Osteoblast (primary cell): ENCODE measurements at regions not wholly inside any gene's neighbourhood (a gene's known extent, or its start where the extent isn't known, plus 50 kb on each side); places are given as distances from the start of the nearest gene placed in this dataset.

ENCODE experiments used
- DNase-seq: peaks from one replicate; pipeline ENCODE4 v3.0.0; 2011; ENCODE audit warnings: low spot score, mixed read lengths; ENCODE audit not compliant: insufficient read length; ENCODE audit errors: missing footprints
- H2AFZ ChIP-seq: 2 replicates; pipeline ENCODE4 v1.6.0; 2011; ENCODE audit warnings: mild to moderate bottlenecking, low read length
- H3K27ac ChIP-seq: 2 replicates; pipeline ENCODE4 v1.5.1; 2011; ENCODE audit warnings: mild to moderate bottlenecking, low read depth, low read length, moderate library complexity
- H3K27me3 ChIP-seq: 2 replicates; pipeline ENCODE4 v1.6.0; 2012; ENCODE audit warnings: mild to moderate bottlenecking, control low read depth, inconsistent platforms, low read length, moderate library complexity; ENCODE audit not compliant: insufficient read depth
- H3K36me3 ChIP-seq: 2 replicates; pipeline ENCODE4 v1.5.1; 2011; ENCODE audit warnings: mild to moderate bottlenecking, low read length, control low read depth, moderate library complexity; ENCODE audit not compliant: insufficient read depth
- H3K4me1 ChIP-seq: 2 replicates; pipeline ENCODE4 v1.5.1; 2011; ENCODE audit warnings: mild to moderate bottlenecking, low read length, control low read depth, moderate library complexity; ENCODE audit not compliant: insufficient read depth
- H3K4me2 ChIP-seq: 2 replicates; pipeline ENCODE4 v1.6.0; 2011; ENCODE audit warnings: mild to moderate bottlenecking, low read length; ENCODE audit not compliant: insufficient read depth
- H3K4me3 ChIP-seq: fragments of 200-600 bp; sonication (generic); 3 replicates; pipeline ENCODE4 v1.5.1; 2012; ENCODE audit warnings: mild to moderate bottlenecking, low read length, inconsistent platforms; ENCODE audit not compliant: insufficient read depth
- H3K79me2 ChIP-seq: 2 replicates; pipeline ENCODE4 v1.6.0; 2012; ENCODE audit warnings: mild to moderate bottlenecking, low read length, control low read depth, inconsistent platforms; ENCODE audit not compliant: insufficient read depth
- H3K9me3 ChIP-seq: 2 replicates; pipeline ENCODE4 v1.5.1; 2011; ENCODE audit warnings: low read depth, low read length, control low read depth
- H4K20me1 ChIP-seq: 2 replicates; pipeline ENCODE4 v1.6.0; 2012; ENCODE audit warnings: mild to moderate bottlenecking, low read length, control low read depth; ENCODE audit not compliant: insufficient read depth
- CTCF ChIP-seq: IDR thresholded peaks from 2 replicates; pipeline ENCODE4 v1.5.1; 2011; ENCODE audit warnings: mild to moderate bottlenecking, low read depth, low read length, moderate library complexity; ENCODE audit errors: extremely low read depth

- Histone ChIP-seq H3K4me3 (no peak overlapping the region), H2AFZ (no peak overlapping the region), H3K4me1 (no peaks in the 10 kb centered on the region), H3K36me3 (no peaks in the 10 kb centered on the region), H3K4me2 (no peak overlapping the region), H3K27me3 (peaks cover 4% of the 10 kb centered on the region), H4K20me1 (no peaks in the 10 kb centered on the region), H3K9me3 (no peaks in the 10 kb centered on the region), H3K27ac (no peak overlapping the region), H3K79me2 (no peaks in the 10 kb centered on the region)
- no peak for DNase-seq
- TF ChIP-seq CTCF, result no peak
These were observed 325.6 kb downstream of the COG6 start for GRCh38 chr13:39981056-39981455.

DNA sequence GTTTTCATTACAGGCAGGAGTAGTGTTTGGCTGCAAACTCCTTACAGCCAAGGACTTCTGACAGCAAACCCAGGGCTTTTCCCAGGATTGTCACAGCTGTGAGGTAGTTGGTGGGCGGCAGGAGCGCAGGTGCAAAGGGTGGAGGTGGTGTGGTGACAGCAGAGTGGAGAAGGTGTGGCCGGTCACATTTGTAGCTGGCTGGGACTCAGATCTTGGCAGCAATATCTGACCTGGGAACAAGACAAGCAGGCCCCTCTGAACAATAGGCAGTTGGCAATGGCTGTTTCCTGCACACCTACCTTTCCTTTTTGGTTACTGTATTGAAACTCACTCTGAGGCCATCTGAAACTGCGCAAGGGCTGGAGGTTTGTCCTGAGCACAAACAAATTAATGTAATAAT, 327.3 kb downstream of the COG6 start:
- Histone ChIP-seq H4K20me1 (no peaks in the 10 kb centered on the region), H3K4me1 (no peaks in the 10 kb centered on the region), H2AFZ (no peak overlapping the region), H3K4me3 (no peak overlapping the region), H3K9me3 (no peaks in the 10 kb centered on the region), H3K36me3 (no peaks in the 10 kb centered on the region), H3K4me2 (no peak overlapping the region), H3K27me3 (no peaks in the 10 kb centered on the region), H3K27ac (no peak overlapping the region), H3K79me2 (no peaks in the 10 kb centered on the region)
- TF ChIP-seq CTCF, result no peak
- DNase-seq, result no peak

- Histone ChIP-seq H3K27ac (no peak overlapping the region), H3K79me2 (no peaks in the 10 kb centered on the region), H4K20me1 (no peaks in the 10 kb centered on the region), H3K36me3 (no peaks in the 10 kb centered on the region), H2AFZ (no peak overlapping the region), H3K9me3 (no peaks in the 10 kb centered on the region), H3K4me3 (no peak overlapping the region), H3K27me3 (no peaks in the 10 kb centered on the region), H3K4me1 (no peaks in the 10 kb centered on the region), H3K4me2 (no peak overlapping the region)
- TF ChIP-seq CTCF, result no peak
- no peak for DNase-seq
These were observed 329.6 kb downstream of the COG6 start for GRCh38 chr13:39985071-39985470.

- Histone ChIP-seq H3K4me3 (no peak overlapping the region), H4K20me1 (no peaks in the 10 kb centered on the region), H3K27me3 (no peaks in the 10 kb centered on the region), H3K27ac (no peak overlapping the region), H3K79me2 (no peaks in the 10 kb centered on the region), H3K36me3 (no peaks in the 10 kb centered on the region), H3K4me1 (no peaks in the 10 kb centered on the region), H3K4me2 (no peak overlapping the region), H3K9me3 (no peaks in the 10 kb centered on the region), H2AFZ (no peak overlapping the region)
- no peak for TF ChIP-seq CTCF
- no peak for DNase-seq
These were observed 332.9 kb downstream of the COG6 start for GRCh38 chr13:39988351-39988750.
